ENCODE measurements at regions not wholly inside any gene's neighbourhood (a gene's known extent, or its start where the extent isn't known, plus 50 kb on each side); places are given as distances from the start of the nearest gene placed in this dataset.

GRCh38 chr4:148986951-148987350 is 544.7 kb upstream of the NR3C2 start:
- no peaks in the 10 kb centered on the region for H3K27me3 ChIP-seq (replicated peaks in 1 of 2; ENCODE audit: control insufficient read depth in 2 of 2, insufficient read depth in 2 of 2, low read length in 1 of 2)
- POLR2A ChIA-PET, result no interaction called here
- no TSS peak for BruUV-seq (replicated peaks)
- no peaks in the 10 kb centered on the region for H3K36me3 ChIP-seq (ENCODE audit: control insufficient read depth in 2 of 2, insufficient read depth in 2 of 2, low read length in 1 of 2)
- ATAC-seq (no peak), DNase-seq (ENCODE audit: low read depth, low spot score) (no peak), FAIRE-seq (no peak)
- no peak for TF ChIP-seq NFYB (IDR thresholded peaks at IDR 0.05; ENCODE audit: insufficient read depth, low read depth, low read length)
- no peak for TF ChIP-seq TCF12 (IDR thresholded peaks at IDR 0.05; ENCODE audit: low read depth, low read length)
- no peak for TF ChIP-seq BHLHE40 (IDR thresholded peaks at IDR 0.05; ENCODE audit: borderline replicate concordance in 1 of 2, low read depth in 2 of 2, low read length in 1 of 2)
- no peak for TF ChIP-seq CBFB (IDR thresholded peaks at IDR 0.05; ENCODE audit: low read depth)
- no peak for TF ChIP-seq SUZ12 (IDR thresholded peaks at IDR 0.05; ENCODE audit: unreplicated experiment)
- no peak for TF ChIP-seq MAX (IDR thresholded peaks at IDR 0.05; ENCODE audit: low read depth, low read length)
- TF ChIP-seq NR2C1 (IDR thresholded peaks at IDR 0.05), result no peak
- no peak for TF ChIP-seq EED (IDR thresholded peaks at IDR 0.05; ENCODE audit: low read depth)
- TF ChIP-seq ASH2L (IDR thresholded peaks at IDR 0.05; ENCODE audit: borderline replicate concordance, low read depth), result no peak
- TF ChIP-seq RELA (IDR thresholded peaks at IDR 0.05; ENCODE audit: borderline replicate concordance, partially characterized antibody), result no peak
- H3K4me2 ChIP-seq (ENCODE audit: control insufficient read depth, insufficient read depth), result no peak overlapping the region
- 53% methylated on average over 1 of the region's 1 CpG for WGBS (ENCODE audit: insufficient coverage, insufficient replicate concordance, low lambda C conversion rate, missing lambda C conversion rate)
- H3K27ac ChIP-seq (ENCODE audit: control insufficient read depth, insufficient read depth), result no peak overlapping the region
- H3K9ac ChIP-seq (ENCODE audit: control insufficient read depth, insufficient read depth, low read length), result no peak overlapping the region
- no peaks in the 10 kb centered on the region for H3K79me2 ChIP-seq (ENCODE audit: control insufficient read depth, insufficient read depth, low read length)
- no peak overlapping the region for H2AFZ ChIP-seq (ENCODE audit: control insufficient read depth, low read depth, low read length)
- RAD21 ChIA-PET (ENCODE audit: unreplicated experiment), result no interaction called here
- SMC1A ChIA-PET (ENCODE audit: uncharacterized antibody, unreplicated experiment), result no interaction called here
- no peaks in the 10 kb centered on the region for H3K4me1 ChIP-seq (ENCODE audit: control insufficient read depth, insufficient read depth, low read length)
- in situ Hi-C loops (cut with MboI) (no loop called here), intact Hi-C loops (cut with micrococcal nuclease; ENCODE audit: unreplicated experiment) (no loop called here)
- CTCF ChIA-PET, result no interaction called here
- H3K4me3 ChIP-seq, result no peak overlapping the region
- H4K20me1 ChIP-seq (ENCODE audit: control insufficient read depth, insufficient read depth), result no peaks in the 10 kb centered on the region
- H3K9me3 ChIP-seq (replicated peaks; ENCODE audit: control insufficient read depth, insufficient read depth, low read length), result no peaks in the 10 kb centered on the region

Measured in GM12878 (cell line).